Kidney epithelial cell (primary cell): ENCODE measurements at regions not wholly inside any gene's neighbourhood (a gene's known extent, or its start where the extent isn't known, plus 50 kb on each side); places are given as distances from the start of the nearest gene placed in this dataset.

Experiments
- DNase-seq: peaks from one replicate; pipeline ENCODE4 v3.0.0-alpha.2; 2010; ENCODE audit warnings: low read depth
- H3K27me3 ChIP-seq: 2 replicates; pipeline ENCODE4 v1.6.0; 2011; ENCODE audit warnings: low read length; ENCODE audit not compliant: control insufficient read depth, insufficient read depth
- H3K36me3 ChIP-seq: 2 replicates; pipeline ENCODE4 v1.5.1; 2011; ENCODE audit warnings: low read length; ENCODE audit not compliant: control insufficient read depth, insufficient read depth
- H3K4me3 ChIP-seq: 2 replicates; pipeline ENCODE4 v1.5.1; 2011; ENCODE audit warnings: low read depth, mild to moderate bottlenecking, control low read depth, low read length
- CTCF ChIP-seq: IDR thresholded peaks from 2 replicates; pipeline ENCODE4 v1.5.1; 2011; ENCODE audit warnings: mild to moderate bottlenecking, moderate library complexity, low read length, control low read depth, inconsistent platforms; ENCODE audit not compliant: insufficient read depth, poor library complexity, severe bottlenecking

- H3K36me3 ChIP-seq, result no peaks in the 10 kb centered on the region
- no peak for TF ChIP-seq CTCF
- no peak overlapping the region for H3K4me3 ChIP-seq
- DNase-seq, result no peak
- no peaks in the 10 kb centered on the region for H3K27me3 ChIP-seq
These were observed 109.2 kb downstream of the ANXA2R start for GRCh38 chr5:42930934-42931333.

DNA sequence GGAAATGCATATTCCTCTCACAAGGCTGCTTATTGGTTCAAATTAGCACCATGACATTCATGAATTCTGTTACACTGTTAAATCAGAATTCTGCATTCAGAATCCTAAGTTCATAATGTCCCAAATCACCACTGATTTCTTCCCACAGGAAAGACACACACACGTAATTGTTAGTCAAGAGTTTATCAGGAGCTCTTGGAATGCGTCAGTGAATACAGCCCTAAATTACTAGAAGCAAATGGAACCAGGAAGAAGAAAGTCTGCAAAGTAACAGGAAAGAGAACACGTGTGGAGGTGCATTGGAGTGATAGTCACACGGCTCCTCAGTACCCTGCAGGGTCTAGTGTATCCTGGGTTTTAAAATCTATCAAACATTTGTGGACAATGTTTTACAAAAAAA, 110.2 kb downstream of the ANXA2R start:
- TF ChIP-seq CTCF, result no peak
- Histone ChIP-seq H3K4me3 (no peak overlapping the region), H3K27me3 (no peaks in the 10 kb centered on the region), H3K36me3 (no peaks in the 10 kb centered on the region)
- no peak for DNase-seq

- no peak overlapping the region for H3K4me3 ChIP-seq
- DNase-seq, result no peak
- no peak for TF ChIP-seq CTCF
- peaks cover 3% of the 10 kb centered on the region for H3K27me3 ChIP-seq
- no peaks in the 10 kb centered on the region for H3K36me3 ChIP-seq
These were observed 112.4 kb downstream of the ANXA2R start for GRCh38 chr5:42927730-42928129.

DNA sequence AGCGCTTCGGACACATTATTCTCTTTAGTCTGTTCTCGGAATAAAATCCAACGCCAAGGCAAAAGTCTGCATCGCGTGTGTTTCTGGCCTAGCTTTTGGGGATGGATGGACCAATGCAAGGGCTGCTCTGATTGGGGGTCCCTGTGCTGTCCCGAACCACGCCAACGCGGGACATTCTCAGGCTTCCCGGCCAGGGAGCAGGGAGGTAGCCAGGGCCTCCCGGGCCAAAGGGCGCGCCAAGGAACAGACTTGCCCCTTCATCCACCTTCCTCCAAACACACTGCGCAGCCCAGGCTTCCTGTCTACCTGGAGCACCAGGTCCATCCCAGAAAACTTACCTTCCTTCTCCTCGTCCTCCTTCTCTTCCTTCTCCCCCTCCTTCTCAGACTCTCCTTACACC, 113.0 kb upstream of the SELENOP start:
- no peak for TF ChIP-seq CTCF
- H3K36me3 ChIP-seq, result no peaks in the 10 kb centered on the region
- no peak for DNase-seq
- no peak overlapping the region for H3K4me3 ChIP-seq
- H3K27me3 ChIP-seq, result peaks cover 3% of the 10 kb centered on the region

GRCh38 chr5:42924226-42924625, 112.5 kb upstream of the SELENOP start:
- DNase-seq, result no peak
- no peak overlapping the region for H3K4me3 ChIP-seq
- H3K27me3 ChIP-seq, result peaks cover 3% of the 10 kb centered on the region
- no peaks in the 10 kb centered on the region for H3K36me3 ChIP-seq
- TF ChIP-seq CTCF, result no peak

DNA sequence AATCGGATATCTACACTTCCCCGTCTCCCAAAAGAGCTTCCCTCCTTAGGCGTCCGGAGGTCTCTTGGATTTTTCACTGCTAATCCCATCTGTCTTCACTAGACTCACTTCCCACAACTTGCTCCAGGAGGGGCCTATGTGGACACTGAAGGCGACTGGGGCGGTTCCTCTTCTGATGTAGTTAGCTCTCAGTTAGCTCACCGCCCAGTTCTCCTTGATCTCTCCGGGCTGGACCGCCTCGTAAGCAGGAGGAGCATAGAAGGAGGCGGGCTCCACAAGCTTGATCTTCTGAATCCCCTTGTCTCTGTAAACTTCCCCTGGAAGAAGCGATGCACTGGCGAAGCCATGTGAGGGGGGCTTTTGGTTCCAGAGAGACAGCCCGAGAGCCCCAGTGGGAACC, 112.0 kb upstream of the SELENOP start:
- H3K36me3 ChIP-seq, result no peaks in the 10 kb centered on the region
- DNase-seq, result no peak
- peaks cover 3% of the 10 kb centered on the region for H3K27me3 ChIP-seq
- TF ChIP-seq CTCF, result no peak
- H3K4me3 ChIP-seq, result no peak overlapping the region
